Right lobe of liver (tissue), 4 donors: ENCODE measurements at regions not wholly inside any gene's neighbourhood (a gene's known extent, or its start where the extent isn't known, plus 50 kb on each side); places are given as distances from the start of the nearest gene placed in this dataset.

Experiments
- POLR2A ChIP-seq: fragments of 450-650 bp; IDR thresholded peaks from one replicate; pipeline ENCODE4 v1.6.1; 2017; ENCODE audit warnings: antibody characterized with exemption, mild to moderate bottlenecking
- TF ChIP-seq, protein P1 (sequence below), 4 donors: fragments of 200-600 bp in 3 of 4; fragments of 450-650 bp in 1 of 4; IDR thresholded peaks; one replicate each; pipeline versions ENCODE4 v1.5.1 to v1.8.0; 2016 to 2022; ENCODE audit warnings: antibody characterized with exemption in 4 of 4, mild to moderate bottlenecking in 2 of 4
- donor health status: DM: no; HTN: no; CAD: no.
- donor health status: DM: no; HTN: no; CAD: no.
- donor health status: DM: no; HTN: yes; CAD: no.

GRCh38 chr3:54028372-54028771 is 94.0 kb upstream of the CACNA2D3 start:
- TF ChIP-seq POLR2A: no peak
- TF ChIP-seq, protein P1, sequence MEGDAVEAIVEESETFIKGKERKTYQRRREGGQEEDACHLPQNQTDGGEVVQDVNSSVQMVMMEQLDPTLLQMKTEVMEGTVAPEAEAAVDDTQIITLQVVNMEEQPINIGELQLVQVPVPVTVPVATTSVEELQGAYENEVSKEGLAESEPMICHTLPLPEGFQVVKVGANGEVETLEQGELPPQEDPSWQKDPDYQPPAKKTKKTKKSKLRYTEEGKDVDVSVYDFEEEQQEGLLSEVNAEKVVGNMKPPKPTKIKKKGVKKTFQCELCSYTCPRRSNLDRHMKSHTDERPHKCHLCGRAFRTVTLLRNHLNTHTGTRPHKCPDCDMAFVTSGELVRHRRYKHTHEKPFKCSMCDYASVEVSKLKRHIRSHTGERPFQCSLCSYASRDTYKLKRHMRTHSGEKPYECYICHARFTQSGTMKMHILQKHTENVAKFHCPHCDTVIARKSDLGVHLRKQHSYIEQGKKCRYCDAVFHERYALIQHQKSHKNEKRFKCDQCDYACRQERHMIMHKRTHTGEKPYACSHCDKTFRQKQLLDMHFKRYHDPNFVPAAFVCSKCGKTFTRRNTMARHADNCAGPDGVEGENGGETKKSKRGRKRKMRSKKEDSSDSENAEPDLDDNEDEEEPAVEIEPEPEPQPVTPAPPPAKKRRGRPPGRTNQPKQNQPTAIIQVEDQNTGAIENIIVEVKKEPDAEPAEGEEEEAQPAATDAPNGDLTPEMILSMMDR (IDR thresholded peaks at IDR 0.05): no peak
